Frontal cortex (tissue), 3 donors: ENCODE measurements at regions not wholly inside any gene's neighbourhood (a gene's known extent, or its start where the extent isn't known, plus 50 kb on each side); places are given as distances from the start of the nearest gene placed in this dataset.
"Not testable (repeated sequence)": the region's sequence is repeated elsewhere in the genome, so short reads cannot be mapped to it uniquely, and the experiment has no call there.

Source experiments
- DNase-seq, 2 donors: peaks; one replicate each; pipeline ENCODE4 v3.0.0; 2012; ENCODE audit warnings: low spot score in 2 of 2
- FAIRE-seq: peaks from 2 replicates; lab custom pipeline; 2012; peaks lifted over from hg19 to GRCh38; lab: Jason Lieb, UNC
- donor health status: control.
- donor health status: control.
- donor health status: control.

DNA sequence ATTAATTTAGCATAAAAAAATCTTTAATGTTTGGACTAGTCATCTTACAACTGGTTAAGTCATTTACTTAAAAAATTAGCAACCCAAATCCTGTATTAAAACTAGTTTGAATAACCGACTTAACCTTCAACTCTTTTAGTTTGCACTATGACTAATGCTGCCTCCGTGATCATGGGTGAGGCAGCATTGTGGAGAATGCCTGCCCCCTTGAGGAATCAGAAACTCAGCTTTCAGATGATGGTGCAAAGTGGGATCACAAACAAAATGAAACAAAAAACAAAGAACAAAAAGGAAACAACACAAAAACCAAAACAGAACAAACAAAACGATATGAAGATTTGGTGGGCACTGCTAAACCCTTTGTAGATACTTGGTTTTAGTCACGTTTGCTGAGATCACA, 127.0 kb upstream of the PALM2AKAP2 start:
- DNase-seq (no peak), FAIRE-seq (peak; percentile 95)

DNA sequence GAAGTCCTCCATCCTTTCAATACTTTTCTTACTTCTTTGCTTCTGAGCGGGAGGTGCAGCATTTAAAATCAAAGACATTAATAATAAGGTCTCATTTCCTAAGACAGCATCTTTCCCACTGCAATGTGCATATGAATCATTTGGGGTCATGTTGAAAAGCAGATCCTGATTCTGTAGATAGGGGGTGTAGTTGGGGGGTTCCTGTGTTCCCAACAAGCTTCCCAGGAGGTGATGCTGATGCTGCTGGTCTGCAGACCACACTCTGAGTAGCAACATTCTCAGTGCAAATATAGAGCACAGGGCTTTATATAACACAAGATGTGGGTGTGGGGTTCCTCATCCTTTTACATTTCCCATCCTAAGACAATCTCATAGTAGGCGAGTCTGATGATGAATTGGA, 126.5 kb upstream of the PALM2AKAP2 start:
- DNase-seq, result no peak
- FAIRE-seq, result no peak

DNA sequence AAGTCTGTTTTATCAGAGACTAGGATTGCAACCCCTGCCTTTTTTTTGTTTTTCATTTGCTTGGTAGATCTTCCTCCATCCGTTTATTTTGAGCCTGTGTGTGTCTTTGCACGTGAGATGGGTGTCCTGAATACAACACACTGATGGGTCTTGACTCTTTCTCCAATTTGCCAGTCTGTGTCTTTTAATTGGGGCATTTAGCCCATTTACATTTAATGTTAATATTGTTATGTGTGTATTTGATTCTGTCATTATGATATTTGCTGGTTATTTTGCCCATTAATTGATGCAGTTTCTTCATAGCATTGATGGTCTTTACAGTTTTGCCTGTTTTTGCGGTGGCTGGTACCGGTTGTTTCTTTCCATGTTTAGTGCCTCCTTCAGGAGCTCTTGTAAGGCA, 116.0 kb upstream of the PALM2AKAP2 start:
- FAIRE-seq, result not testable (repeated sequence)

DNA sequence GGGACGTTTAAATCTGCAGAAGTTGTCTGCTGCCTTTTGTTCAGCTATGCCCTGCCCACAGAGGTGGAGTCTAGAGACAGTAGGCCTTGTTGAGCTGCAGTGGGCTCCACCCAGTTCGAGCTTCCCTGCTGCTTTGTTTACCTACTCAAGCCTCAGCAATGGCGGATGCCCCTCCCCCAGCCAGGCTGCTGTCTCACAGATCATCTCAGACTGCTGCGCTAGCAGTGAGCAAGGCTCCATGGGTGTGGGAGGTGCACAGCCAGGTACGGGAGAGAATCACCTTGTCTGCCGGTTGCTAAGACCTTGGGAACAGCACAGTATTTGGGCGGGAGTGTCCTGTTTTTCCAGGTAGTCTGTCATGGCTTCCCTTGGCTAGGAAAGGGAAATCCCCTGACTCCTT, 114.3 kb upstream of the PALM2AKAP2 start:
- not testable (repeated sequence) for FAIRE-seq, DNase-seq

More for the DNA sequence above, 116.0 kb upstream of the PALM2AKAP2 start:
- DNase-seq, result not testable (repeated sequence)

DNA sequence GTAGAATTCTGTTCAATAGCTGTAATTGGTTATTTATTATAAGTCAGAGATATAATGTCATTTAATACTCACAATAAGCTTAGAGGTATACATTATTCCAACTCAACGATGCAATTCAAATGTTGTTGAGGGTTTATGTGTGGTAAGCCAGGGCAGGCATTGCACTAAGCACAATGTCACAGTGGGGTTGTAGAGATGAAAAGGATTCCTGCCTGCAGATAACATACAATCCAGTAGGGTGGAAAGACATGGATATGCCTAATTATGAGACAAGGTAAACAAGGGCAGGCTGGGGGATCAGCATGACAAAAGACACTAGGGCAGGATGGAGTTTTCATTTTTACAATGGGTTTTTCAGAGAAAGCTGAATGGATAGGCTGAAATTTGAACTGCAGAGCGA, 98.7 kb upstream of the PALM2AKAP2 start:
- no peak for DNase-seq
- no peak for FAIRE-seq

DNA sequence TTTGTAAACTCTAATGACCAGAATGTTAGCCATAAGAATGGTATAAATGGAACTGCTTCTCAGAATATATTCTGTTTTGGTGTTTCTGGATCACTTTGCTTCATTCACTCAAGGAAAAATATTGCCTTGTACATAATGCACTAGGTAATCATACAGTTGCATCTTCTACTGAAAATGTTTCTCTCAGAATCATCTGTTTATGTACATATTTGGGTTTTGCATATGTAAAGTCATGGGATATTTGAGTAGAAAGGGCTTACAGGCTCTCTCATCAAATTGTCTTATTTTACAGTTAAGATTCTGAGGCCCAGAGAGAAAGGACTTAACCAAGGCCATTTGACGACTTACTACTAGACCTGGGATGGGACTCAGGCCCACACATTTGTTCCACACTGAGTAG, 97.8 kb upstream of the PALM2AKAP2 start:
- DNase-seq (no peak), FAIRE-seq (no peak)

DNA sequence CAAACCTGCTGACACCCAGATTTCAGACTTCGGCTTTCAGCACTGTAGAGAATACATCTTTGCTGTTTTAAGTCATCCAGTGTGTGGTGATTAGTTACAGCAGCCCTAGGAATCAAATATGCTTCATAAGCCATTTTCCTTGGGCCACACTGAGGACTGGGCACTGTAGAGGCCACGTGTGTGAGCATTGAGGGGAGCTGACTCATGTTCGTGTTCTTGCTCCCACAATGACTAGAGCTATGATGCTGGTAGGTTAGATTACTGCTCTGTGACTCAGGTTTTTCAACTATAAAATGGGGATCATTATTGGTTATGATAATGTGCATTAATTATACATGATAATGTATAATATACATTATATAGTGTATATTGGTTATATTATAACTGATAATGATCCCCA, 96.5 kb upstream of the PALM2AKAP2 start:
- DNase-seq (no peak), FAIRE-seq (no peak)

DNA sequence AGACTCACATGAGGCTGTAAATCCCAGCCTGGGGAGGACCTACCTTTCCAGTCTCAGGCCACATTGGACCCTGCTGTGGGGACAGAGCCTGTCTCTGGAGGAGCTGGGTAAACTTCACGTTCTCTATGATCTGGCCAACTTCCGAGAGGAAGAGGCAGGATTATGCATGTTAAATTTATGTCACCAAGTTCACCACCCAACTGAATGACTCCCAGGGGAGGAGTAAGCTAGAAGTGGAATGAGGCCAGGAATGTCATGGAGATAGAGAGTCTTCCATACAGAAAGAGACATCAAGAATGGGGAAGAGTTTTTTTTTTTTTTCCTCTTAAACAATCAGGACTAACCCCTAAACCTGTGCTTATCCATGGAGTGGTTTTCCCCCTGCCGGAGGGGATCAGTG, 90.3 kb upstream of the PALM2AKAP2 start:
- no peak for DNase-seq
- FAIRE-seq, result no peak

DNA sequence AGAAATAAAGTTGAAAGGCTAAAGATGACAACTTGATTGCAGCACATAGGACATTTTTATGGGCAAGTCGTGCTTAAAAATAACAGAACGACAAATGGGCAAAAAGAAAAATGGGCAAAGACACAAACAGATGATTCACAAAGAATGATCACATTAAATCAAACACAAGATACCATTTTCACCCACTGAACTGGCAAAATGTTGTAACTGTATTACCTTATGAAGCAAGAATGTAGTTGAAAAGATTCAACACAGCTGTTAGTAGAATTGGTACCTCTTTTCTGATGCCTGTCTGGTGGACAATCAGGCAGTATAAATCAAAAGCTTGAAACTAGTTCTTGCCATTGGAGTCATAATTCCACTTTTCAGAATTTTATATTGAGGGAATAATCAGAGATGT, 81.0 kb upstream of the PALM2AKAP2 start:
- DNase-seq, result no peak
- FAIRE-seq, result no peak

DNA sequence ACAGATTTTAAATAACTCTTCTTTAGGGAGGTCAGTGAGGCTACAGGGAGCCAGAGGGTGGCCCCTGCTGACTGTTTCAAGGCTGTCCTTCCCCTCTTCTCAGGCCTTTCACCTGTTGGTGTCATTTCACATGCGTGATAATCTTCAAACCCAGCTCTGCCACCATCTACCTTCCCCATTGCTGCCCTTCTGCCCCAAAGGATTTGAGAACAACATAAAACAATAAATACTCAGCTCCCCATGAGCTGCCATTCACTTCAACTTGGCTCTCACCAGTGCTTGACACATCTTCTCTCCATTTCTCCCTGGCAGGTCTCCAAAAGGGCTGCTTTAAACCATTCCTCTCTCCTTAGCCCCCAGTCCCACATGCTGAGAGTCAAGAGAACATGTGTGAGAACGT, 75.5 kb upstream of the PALM2AKAP2 start:
- no peak for DNase-seq

DNA sequence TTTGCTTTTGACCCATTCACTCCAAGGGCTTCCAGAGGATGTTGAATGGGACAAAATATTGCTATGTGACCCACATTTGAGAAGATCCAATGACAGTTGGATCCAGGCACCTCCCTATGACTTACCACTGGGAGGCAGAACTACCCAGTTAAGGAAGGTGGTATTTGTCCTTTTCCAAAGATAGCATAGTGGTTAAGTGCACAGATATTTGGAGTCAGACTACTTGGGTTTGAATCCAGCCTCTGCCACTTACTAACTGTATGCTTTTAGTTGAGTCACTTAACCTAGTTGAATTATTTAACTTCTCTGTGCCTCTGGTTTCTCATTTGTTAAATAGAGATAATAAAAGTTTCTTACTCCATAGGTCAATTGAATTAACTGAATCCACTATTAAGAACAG, 74.5 kb upstream of the PALM2AKAP2 start:
- no peak for FAIRE-seq

More for the DNA sequence above, 75.5 kb upstream of the PALM2AKAP2 start:
- FAIRE-seq, result no peak

DNA sequence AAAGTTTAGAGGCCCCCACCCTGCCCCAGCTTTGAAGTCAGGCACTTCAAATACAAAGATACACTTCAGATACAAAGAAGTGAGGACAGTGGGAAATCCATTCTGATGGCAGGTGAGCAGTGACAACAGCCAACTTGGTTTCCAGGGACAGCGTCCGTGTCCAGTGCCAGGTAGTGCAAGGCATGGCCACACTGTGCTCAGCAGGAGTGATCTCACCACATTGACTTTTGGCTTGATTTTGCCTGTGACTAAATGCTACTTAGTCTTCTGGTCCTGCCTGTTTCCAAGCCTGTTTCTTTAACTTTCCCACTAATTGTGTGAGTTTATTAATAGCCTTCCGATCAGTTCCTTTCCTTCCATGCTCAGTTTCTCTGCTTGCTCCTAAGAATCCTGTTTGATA, 72.6 kb upstream of the PALM2AKAP2 start:
- no peak for FAIRE-seq

More for the DNA sequence above, 74.5 kb upstream of the PALM2AKAP2 start:
- no peak for DNase-seq

DNA sequence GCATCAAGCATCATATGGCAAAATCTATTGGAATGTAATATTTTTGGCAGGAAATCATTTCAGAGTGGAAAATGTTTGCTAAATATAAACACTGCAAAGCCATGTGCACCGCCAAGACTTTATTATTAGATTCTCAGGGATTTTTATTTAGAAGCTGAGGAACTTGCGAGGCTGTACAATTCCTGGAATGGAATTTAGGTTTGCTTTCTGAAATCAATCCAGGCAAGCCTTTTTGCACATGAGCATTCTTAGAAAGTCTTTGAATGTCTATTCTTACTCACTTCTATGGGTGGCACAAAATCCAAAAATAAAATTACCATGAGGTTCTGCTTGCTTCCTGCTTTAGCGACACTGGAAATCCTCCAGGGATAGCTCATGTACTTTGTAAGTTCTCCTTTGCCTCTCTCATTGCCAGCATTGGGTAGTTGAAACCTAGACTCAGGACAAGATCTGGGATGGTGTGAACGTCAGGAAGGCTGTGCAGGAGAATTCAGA, 71.5 kb upstream of the PALM2AKAP2 start:
- DNase-seq (no peak), FAIRE-seq (no peak)

More for the DNA sequence above, 72.6 kb upstream of the PALM2AKAP2 start:
- DNase-seq, result no peak

DNA sequence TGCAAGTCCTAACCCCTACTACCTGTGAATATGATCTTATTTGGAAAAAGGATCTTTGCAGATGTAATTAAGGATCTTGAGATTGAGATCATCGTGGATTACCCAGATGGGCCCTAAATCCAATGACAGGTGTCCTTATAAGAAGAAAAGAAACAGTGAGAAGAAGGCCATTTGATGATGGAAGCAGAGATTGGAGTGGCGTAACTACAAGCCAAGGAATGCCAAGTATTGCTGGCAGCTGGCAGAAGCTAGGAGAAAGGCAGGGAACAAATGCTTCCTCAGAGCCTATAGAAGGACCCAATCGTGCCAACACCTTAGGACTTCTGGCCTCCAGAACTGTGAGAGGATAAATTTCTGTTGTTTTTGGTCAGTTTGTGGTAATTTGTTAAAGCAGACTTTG, 70.1 kb upstream of the PALM2AKAP2 start:
- FAIRE-seq, result no peak
- DNase-seq, result no peak

DNA sequence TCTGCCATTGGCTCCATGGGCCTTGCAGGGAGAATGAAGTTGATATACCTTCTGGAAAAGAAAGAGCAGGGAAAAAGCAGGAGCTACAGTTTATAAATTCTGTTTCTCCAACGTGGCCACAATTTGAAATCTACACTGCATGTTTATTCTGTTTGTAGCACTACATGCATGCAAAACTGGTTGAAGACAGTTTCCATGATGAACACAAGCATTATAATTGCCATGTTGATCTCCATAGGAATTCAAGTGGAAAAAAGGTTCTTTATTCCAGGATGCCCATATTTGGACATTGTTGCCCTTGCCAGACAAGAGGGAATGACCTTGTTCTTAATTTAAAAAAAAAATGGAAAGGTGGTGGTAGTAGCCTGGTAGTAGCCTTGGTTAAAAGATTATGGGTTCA, 69.2 kb upstream of the PALM2AKAP2 start:
- FAIRE-seq, result no peak
- DNase-seq, result no peak

DNA sequence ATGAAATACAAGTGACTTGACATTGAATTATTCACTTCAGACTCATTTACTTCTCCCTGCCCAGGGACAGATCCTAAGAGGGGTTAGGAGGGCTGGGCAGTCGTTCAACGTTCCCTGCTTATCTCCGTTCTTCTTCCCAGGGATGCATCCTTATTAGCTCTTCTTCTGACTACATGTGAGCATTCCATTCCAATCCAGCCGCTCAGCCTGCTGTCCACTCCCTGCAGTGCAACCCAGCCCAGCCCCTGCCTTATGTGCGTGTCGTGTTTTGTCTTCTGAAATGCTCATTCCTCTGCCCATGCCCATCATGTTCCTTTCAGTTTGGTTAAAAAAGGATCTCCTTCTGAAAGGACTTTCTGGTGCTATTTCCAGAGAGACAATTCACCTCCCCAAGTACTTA, 64.7 kb upstream of the PALM2AKAP2 start:
- FAIRE-seq (no peak), DNase-seq (no peak)

DNA sequence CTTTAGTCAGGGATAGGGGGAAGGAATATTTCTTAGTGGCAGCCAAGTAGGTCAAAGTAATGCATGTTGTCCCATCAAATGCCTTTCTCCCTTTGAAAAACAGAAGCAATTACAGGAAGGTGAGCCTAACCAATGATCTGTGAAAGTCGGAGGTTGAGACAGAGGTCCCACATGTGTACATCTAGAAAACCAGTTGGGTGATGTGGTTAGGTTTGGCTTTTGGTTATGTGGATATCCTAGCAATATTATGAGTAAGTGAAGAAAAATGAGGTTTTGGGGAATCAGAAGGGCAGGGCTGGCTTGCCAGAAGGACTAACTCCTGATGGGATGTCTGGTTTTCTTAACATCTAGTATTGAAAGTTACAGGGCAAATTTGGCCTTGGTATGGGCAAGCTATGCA, 63.4 kb upstream of the PALM2AKAP2 start:
- FAIRE-seq (no peak), DNase-seq (no peak)

DNA sequence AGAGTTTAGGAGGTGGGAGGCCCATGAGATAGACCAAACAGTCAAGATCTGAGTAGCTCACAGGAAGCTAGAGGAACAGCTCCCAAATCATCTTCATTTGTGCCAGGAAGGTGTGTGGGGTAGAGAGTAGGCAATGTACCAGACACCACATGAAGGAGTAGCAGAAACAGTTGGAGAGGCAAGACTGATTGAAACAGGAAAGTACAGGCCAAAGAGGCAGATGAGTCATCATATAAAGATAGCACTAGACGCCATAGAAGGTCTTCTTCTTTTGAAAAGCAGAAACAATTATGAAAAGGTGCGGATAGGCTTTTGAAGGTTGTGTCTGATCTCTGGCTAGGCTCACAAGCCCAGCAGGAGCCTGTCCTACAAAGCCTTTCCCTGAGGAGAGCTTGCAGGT, 62.7 kb upstream of the PALM2AKAP2 start:
- DNase-seq, result no peak
- FAIRE-seq, result no peak

DNA sequence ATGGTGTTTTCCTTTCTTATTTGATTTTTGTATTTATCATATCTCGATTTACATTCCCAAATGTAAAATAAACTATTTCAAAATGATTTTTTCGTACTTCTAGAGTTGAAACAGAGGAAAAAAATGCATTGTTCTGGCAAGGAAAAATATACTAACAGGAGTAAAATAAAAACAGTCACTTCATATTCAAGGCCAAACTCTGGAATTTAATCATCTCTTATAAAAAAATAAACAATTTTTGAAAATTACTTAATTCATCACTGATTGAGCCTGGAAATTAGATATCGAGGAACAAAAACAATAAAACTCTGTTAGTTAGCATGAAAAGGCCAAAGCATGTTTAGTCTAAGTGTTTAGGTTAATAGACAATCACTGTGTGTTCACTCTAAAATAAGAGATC, 61.1 kb upstream of the PALM2AKAP2 start:
- DNase-seq (no peak), FAIRE-seq (peak; percentile 50)

DNA sequence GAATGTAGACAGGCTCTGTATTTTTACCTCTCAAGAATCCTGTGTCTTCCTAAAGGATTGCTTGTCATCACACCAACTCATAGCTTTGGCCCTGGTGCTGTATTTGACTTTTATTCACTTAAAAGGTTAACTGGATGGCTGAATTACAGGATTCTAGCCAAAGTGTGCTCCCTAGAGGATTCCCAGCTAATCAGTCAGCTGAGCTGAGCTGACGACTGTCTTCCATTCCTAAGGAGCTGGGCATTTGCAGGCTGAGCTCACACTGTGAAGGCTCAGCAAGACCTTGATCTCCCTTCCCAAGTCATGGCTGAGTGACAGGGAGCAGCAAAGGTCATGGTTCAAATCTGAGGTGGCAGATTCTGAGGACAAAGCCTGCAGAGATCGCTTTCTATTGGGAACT, 59.0 kb upstream of the PALM2AKAP2 start:
- FAIRE-seq (no peak), DNase-seq (no peak)

DNA sequence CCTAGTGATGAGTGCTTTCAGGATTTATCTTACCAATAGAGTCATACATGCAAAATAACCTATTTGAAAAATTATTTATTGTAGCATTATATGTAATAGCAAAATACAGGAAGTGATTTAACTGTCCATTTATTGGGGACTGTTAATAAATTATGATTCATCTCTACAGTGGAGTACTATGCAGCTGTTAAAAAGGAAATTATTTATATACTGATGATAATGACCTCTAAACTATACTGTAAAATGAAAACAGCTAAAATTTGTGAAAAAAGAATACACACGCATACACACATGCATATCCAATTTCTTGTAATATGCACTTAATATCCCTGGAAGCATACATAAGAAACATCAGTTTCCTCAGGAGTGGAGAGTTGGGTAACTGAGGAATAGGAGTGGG, 58.0 kb upstream of the PALM2AKAP2 start:
- DNase-seq (no peak), FAIRE-seq (no peak)

DNA sequence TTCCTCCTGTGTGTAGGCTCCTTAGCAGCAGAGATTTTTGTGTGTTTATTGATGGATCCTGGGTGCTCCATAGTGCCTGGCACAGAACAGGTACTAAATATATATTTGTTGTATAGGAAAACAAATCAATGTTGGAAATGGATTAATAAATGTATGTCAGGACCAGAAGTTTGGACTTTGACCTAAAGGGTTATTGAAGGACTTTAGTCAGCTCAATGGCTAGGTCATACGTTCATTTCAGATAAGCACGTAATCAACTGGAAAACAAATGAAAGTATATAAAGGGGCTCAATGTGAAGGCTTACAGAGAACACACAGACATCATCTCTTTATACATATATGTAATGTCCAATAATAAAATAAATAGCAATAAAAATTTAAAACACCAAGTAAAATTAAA, 56.2 kb upstream of the PALM2AKAP2 start:
- FAIRE-seq, result no peak
- DNase-seq, result no peak

DNA sequence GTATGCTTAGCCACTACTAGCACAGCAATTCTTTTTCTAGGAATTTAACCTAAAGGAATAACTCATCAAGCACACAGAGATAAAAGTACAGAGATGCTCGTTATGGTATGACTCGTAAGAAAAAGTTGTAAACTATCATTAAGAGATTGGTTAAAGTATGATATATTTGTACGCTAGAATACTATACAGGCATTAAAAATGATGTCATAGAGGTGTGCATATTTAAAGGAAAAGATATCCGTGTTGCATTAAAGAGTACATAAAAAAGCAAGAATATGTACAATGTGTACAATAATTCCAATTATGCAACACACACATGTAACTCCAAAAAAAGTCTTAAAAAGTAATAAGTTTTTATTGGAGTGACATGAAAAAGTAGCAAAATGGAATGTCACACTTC, 54.5 kb upstream of the PALM2AKAP2 start:
- FAIRE-seq, result no peak
- DNase-seq, result no peak
